Activated T-cell treated with anti-CD3 and anti-CD28 coated beads for 1 hour (primary cell): ENCODE measurements at regions not wholly inside any gene's neighbourhood (a gene's known extent, or its start where the extent isn't known, plus 50 kb on each side); places are given as distances from the start of the nearest gene placed in this dataset.

Experiments used
- DNase-seq: peaks from one replicate; pipeline ENCODE4 v3.0.0-alpha.2; 2020; ENCODE audit warnings: low read depth

- DNase-seq: no peak
Measured at GRCh38 chr1:91151702-91152101, 129.9 kb upstream of the ZNF644 start.

- DNase-seq: no peak
Measured at GRCh38 chr1:91148641-91149069, 126.8 kb upstream of the ZNF644 start.

DNA sequence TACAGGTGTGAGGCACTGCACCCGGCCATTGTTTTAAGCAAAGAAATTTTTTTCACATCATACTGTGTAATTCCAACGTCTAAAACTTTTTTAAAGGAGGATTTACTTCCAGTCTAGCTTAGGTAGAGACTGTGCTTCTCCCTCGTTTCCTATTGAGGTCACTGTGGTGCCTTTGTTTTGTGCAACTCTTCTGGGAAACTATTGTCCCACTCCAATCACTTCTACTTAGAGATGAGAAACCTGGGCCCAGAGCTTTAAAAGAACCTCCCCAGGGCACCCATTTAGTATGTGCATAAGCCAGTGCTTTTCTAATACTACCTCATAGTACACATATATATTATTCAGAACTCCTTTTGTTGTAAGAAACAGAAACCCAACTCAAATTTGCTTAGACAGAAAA, 120.0 kb upstream of the ZNF644 start:
- DNase-seq: no peak

DNA sequence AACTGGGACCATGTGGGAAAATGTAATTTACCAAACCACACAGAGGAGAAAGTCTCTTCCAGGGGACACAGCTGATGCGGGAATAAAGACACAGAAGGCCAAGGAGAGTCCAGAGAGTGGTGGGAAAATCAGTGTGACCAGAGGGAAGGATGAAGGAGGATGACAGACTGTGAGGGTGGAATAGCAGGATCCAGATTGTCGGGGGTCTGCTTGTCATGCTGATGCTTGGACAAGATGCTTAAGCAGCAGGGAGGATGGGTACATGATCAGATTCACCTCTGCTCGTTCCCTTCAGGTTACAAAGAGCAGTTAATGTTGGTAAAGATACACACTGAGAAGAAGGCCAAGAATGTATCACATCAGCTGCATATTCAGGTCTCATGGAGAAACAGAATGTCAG, 117.1 kb upstream of the ZNF644 start:
- DNase-seq: no peak

DNA sequence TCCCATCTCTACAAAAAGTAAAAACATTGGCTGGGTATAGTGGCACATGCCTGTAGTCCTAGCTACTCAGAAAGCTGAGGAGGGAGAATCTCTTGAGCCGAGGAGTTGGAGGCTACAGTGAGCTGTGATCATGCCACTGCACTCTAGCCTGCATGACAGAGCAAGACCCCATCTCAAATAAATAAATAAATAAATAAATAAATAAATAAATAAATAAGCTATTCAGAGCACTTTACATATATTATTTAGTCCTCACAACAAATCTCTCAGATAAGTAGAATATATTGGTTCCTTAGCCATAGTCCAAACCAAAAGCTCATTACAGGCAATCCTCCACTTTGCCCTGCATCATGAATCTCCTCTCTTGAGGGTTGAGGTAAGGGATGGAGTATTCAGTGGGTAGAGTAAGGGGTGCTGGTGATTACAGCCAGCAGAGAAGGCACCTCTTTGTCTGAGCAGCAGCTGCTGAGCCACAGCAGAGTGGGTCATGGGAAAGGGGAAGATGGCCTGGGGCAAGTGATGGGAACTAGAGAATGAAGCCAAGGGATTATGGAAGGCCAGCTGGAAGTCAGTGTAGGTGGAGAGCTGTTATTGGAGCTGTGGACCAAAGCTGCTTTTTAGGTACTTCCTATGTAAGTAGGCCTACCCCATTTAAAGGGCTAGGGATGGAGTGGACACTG, 115.5 kb upstream of the ZNF644 start:
- DNase-seq: no peak

DNA sequence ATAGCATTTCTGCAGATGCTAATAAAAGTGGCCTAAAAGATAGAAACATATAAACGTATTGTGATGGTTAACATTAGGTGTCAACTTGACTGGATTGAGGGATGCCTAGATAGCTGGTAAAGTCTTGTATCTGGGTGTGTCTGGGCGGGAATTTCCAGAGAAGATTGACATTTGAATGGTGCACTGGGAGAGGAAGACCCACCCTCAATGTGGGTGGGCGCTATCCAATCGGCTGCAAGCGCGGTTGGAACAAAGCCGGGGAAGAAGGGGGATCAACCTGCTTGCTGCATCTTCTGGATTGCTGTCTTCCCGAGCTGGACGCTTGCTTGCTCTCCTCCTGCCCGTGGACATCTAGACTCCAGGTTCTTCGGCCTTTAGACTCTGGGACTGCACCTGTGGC, 114.0 kb upstream of the ZNF644 start:
- no peak for DNase-seq

DNA sequence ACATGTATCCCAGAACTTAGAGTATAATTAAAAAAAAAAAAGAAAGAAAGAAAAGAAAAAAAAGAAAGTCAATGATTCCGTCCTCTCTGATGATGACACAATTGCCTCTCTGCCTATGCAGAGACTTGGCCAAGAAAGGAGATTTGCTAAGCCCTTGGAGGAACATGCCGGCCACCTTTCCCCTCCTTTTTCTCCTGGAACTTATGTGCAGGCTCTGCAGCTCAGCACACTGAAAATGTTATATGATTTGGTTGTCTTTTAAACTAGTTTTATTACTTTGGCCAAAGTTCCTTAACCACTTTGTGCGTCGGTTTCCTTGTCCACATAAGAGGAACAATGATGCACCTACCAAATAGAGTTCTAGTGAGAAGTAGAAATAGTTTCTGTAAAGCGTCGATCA, 111.4 kb upstream of the ZNF644 start:
- DNase-seq: no peak

DNA sequence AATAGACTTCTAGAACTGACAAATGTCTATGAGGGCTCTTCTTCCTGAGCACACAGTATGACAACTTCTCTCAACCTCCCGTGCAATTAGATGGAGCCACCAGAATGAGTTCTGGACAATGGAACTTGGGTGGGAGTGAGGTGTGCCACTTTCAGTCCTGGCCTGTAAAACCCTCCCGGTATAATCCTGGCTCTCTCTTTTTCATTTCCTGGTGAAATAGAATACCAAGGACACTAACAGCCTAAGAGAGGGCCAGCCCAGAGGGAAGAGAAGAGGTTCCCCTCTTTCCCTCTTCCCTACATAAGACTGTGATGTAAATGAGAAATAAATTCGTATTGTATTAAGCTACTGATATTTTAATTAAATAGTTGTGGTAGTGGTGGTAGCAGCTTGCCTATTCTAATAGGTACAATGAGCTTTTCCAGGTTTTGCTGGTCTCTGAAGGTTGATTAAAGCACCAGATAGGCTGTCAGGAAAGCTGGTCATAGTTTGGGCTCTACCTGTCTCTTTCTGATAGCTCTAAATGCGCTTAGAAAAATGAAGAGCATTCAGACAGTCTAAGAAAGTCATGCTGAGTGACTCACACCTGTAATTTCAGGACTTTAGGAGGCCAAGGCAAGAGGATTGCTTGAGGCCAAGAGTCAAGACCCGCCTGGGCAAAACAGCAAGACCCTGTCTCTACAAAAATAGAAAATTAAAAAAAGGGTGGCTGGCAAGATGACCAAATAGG, 108.6 kb upstream of the ZNF644 start:
- no peak for DNase-seq

DNA sequence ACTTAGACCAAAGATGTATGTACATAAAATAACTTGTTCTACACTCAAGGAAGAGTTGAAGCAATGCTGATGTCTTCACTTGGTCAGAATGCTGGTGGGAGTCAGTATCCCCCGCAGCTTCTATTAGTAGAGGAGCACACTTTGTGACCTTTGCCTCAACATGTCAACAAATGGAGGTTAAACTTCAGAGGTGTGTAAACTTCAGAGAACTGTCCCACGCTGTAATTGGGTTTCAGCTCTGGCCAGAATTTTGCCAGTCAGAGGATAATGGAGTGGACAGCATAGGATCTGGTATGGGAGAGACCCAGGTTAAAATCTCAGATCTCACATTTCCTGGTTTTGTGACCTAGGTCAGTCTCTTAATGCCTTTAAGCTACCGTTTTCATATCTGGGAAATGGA, 107.6 kb upstream of the ZNF644 start:
- DNase-seq: no peak

DNA sequence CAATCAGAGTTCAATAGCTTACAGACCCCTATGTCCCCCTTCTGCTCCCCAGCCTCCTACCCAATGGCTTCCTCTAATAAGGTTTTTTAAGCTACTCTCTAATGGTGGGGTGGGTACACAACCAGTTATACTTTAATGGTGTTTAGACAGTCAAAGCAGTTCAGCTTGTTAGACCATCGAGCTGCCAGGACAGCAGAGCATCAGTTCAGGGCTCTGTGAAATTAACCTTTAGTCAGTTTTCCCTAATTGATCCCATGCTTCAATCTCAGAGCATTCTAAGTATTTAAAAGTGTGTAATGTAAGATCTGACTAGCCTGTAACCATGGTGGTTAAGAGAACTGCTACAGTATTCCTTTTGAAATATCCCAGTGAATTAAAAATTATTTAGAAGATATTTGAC, 107.2 kb upstream of the ZNF644 start:
- no peak for DNase-seq

DNA sequence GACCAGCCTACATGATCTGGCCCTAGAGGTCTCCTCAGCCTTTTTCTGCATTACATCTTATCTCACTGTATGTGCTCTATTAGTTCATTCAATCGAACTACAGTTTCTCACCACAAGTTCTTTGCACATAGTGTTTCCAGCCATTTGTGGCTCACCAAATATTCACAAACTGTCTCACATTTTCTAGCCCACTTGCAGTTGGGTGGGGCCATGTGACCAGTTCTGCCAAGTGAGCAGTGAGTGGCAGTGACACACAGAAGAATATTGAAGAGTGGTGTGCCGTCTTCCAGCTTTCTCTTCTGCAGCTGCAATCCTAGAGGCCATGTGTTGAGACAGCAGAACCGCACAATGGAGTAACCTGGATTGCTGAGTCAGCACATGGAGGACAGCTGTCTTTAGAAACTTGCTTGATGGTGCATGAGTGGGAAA, 103.2 kb upstream of the ZNF644 start:
- no peak for DNase-seq

DNA sequence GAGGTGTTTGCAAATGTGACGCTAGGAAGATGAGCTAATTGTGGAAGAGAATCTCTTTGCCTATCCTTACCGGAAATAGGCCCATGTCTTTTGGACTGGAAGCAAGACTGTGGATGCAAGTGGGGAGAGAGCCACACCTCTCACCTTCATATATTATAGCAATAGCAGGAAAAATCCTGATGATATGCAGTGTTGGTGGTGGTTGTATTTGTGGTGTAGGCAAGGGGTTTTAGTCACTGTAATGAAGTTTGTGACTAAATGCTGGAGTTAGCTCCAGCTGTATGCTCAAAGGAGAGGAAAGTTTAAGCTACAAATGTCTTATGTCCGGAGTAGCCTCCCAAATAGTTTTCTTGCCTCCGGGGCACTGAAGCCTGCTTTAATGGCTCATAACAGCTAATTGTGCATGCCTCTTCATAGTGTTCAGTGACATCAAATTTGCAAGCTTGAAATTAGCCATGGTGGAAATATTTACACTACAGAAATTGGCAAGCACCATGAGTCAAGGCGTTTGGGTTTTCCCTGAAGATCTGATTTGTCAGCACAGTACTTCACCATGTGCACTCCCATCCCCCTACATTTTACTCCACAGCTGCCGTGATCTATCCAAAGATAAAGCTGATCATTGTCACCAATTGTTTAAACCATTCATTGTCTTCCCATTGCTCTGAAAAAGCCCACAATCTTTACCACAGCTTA, 102.6 kb upstream of the ZNF644 start:
- no peak for DNase-seq

- no peak for DNase-seq
Measured at GRCh38 chr1:91123773-91124172, 101.9 kb upstream of the ZNF644 start.

GRCh38 chr1:91123319-91123718, 101.5 kb upstream of the ZNF644 start:
- DNase-seq: no peak

GRCh38 chr1:91122106-91122717, 100.4 kb upstream of the ZNF644 start:
- DNase-seq: no peak

- DNase-seq: no peak
Measured at GRCh38 chr1:91121366-91121765, 99.5 kb upstream of the ZNF644 start.

DNA sequence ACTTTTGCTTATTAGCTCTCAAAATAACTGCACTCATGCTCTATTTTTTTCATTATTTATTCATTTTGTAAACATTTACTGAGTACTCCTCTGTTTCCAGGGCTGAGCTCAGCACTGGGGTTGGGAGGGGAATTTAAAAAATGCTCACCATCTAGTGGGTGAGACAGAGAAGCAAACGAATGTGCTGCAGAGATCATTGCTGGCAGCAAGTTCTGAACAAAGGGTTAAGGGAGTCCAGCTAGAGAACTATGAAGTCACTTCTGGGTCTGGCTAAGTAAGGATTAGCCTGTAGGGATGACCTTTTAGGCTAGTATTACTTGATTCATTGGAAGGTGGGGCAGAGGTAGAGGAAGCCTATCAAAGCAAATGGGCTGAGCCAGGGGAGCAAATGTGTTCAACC, 99.1 kb upstream of the ZNF644 start:
- no peak for DNase-seq

GRCh38 chr1:91120421-91120820, 98.6 kb upstream of the ZNF644 start:
- no peak for DNase-seq

GRCh38 chr1:91104712-91105111, 82.9 kb upstream of the ZNF644 start:
- no peak for DNase-seq

- DNase-seq: no peak
Measured at GRCh38 chr1:91101328-91101727, 79.5 kb upstream of the ZNF644 start.

DNA sequence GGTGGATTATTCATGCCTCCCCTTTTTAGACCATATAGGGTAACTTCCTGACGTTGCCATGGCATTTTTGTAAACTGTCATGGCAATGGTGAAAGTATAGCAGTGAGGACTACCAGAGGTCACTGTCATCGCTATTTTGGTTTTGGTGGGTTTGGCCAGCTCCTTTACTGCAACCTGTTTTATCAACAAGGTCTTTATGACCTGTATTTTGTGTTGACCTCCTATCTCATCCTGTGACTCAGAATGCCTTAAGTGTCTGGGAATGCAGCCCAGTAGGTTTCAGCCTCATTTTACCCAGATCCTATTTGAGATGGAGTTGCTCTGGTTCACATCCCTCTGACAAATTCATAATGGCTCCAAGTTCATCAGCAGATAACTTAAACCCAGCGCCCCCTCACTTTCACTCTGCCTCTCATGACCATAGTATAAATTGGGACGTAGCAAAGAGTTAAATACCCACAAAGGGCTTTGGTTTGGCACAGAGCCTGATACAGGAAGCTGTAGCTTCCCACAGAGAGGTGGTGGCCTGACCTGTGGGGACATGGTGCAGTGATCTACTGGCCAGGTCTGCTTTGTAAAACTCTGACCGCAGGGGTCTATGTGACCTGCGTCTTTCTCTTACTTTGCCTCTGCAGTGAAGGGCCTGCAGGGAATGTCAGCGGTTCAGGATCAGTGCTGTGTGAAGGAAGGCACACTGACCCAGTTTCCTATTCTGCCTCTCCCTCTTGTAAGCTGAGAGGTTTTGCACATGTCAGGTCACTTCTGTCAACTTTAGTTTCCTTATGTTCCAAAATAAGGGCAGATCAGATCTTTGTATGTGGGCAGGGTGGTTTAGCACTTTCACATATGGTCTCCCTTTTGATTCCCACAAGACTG, 78.1 kb upstream of the ZNF644 start:
- no peak for DNase-seq
